Stimulated activated CD8-positive, alpha-beta memory T cell treated with anti-CD3 and anti-CD28 coated beads, Interleukin-4, amount 100 ng/mL, for 48 hours (primary cell): ENCODE measurements at regions not wholly inside any gene's neighbourhood (a gene's known extent, or its start where the extent isn't known, plus 50 kb on each side); places are given as distances from the start of the nearest gene placed in this dataset.

Experiments
- DNase-seq: peaks from one replicate; pipeline ENCODE4 v3.0.0-alpha.2; 2020

GRCh38 chr11:80816966-80817365 lies 1376.1 kb upstream of the TENM4 start:
- DNase-seq: no peak

- DNase-seq: no peak
Measured at GRCh38 chr11:80816454-80816847, 1375.6 kb upstream of the TENM4 start.

GRCh38 chr11:80815752-80816453 lies 1375.1 kb upstream of the TENM4 start:
- DNase-seq: no peak

- no peak for DNase-seq
Measured at GRCh38 chr11:80814813-80815212, 1374.0 kb upstream of the TENM4 start.

- no peak for DNase-seq
Measured at GRCh38 chr11:80810695-80811094, 1369.9 kb upstream of the TENM4 start.

- no peak for DNase-seq
Measured at GRCh38 chr11:80798174-80798573, 1357.3 kb upstream of the TENM4 start.

GRCh38 chr11:80783561-80783960 lies 1342.7 kb upstream of the TENM4 start:
- DNase-seq: no peak

- DNase-seq: no peak
Measured at GRCh38 chr11:80782135-80782885, 1341.5 kb upstream of the TENM4 start.

GRCh38 chr11:80779905-80780605 lies 1339.2 kb upstream of the TENM4 start:
- no peak for DNase-seq

GRCh38 chr11:80778941-80779340 lies 1338.1 kb upstream of the TENM4 start:
- no peak for DNase-seq

- DNase-seq: no peak
Measured at GRCh38 chr11:80778432-80778831, 1337.6 kb upstream of the TENM4 start.

GRCh38 chr11:80773919-80774318 lies 1333.1 kb upstream of the TENM4 start:
- DNase-seq: no peak

- DNase-seq: no peak
Measured at GRCh38 chr11:80771017-80771416, 1330.2 kb upstream of the TENM4 start.

- DNase-seq: no peak
Measured at GRCh38 chr11:80758787-80759186, 1318.0 kb upstream of the TENM4 start.

- no peak for DNase-seq
Measured at GRCh38 chr11:80748207-80748925, 1307.5 kb upstream of the TENM4 start.

- no peak for DNase-seq
Measured at GRCh38 chr11:80746300-80746699, 1305.5 kb upstream of the TENM4 start.

- DNase-seq: no peak
Measured at GRCh38 chr11:80745416-80745815, 1304.6 kb upstream of the TENM4 start.

- no peak for DNase-seq
Measured at GRCh38 chr11:80733790-80734189, 1293.0 kb upstream of the TENM4 start.

GRCh38 chr11:80733361-80733760 lies 1292.5 kb upstream of the TENM4 start:
- no peak for DNase-seq

- no peak for DNase-seq
Measured at GRCh38 chr11:80727315-80727714, 1286.5 kb upstream of the TENM4 start.

GRCh38 chr11:80726236-80726635 lies 1285.4 kb upstream of the TENM4 start:
- no peak for DNase-seq

GRCh38 chr11:80724366-80724765 lies 1283.5 kb upstream of the TENM4 start:
- DNase-seq: no peak

- DNase-seq: no peak
Measured at GRCh38 chr11:80722629-80723028, 1281.8 kb upstream of the TENM4 start.
